ENCODE measurements at regions not wholly inside any gene's neighbourhood (a gene's known extent, or its start where the extent isn't known, plus 50 kb on each side); places are given as distances from the start of the nearest gene placed in this dataset.

DNA sequence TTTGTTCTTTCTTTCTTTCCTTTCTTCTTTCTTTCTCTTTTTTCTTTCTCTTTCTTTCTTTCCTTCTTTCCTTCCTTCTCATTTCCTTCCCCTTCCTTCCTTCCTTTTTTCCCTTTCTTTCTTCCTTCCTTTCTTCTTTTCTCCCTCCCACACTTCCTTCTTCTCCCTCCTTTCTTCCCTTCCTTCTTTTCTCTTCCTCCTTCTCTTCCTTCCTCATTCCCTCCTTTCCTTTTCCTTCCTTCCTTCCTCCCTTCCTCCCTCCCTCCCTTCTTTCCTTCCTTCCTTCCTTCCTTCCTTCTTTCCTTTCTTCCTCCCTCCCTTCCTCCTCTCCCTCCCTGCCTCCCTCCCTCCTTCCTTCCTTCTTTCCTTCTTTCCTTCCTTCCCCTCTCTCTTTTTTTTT is 755.7 kb upstream of the GRM7 start:
- no peak for TF ChIP-seq EZH2phosphoT487 (IDR thresholded peaks at IDR 0.05; ENCODE audit: low read length)
- TF ChIP-seq, protein P1, sequence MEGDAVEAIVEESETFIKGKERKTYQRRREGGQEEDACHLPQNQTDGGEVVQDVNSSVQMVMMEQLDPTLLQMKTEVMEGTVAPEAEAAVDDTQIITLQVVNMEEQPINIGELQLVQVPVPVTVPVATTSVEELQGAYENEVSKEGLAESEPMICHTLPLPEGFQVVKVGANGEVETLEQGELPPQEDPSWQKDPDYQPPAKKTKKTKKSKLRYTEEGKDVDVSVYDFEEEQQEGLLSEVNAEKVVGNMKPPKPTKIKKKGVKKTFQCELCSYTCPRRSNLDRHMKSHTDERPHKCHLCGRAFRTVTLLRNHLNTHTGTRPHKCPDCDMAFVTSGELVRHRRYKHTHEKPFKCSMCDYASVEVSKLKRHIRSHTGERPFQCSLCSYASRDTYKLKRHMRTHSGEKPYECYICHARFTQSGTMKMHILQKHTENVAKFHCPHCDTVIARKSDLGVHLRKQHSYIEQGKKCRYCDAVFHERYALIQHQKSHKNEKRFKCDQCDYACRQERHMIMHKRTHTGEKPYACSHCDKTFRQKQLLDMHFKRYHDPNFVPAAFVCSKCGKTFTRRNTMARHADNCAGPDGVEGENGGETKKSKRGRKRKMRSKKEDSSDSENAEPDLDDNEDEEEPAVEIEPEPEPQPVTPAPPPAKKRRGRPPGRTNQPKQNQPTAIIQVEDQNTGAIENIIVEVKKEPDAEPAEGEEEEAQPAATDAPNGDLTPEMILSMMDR (IDR thresholded peaks at IDR 0.05; ENCODE audit: low read length), result no peak
